ENCODE measurements at regions not wholly inside any gene's neighbourhood (a gene's known extent, or its start where the extent isn't known, plus 50 kb on each side); places are given as distances from the start of the nearest gene placed in this dataset.
"Not testable (repeated sequence)": the region's sequence is repeated elsewhere in the genome, so short reads cannot be mapped to it uniquely, and the experiment has no call there.

DNA sequence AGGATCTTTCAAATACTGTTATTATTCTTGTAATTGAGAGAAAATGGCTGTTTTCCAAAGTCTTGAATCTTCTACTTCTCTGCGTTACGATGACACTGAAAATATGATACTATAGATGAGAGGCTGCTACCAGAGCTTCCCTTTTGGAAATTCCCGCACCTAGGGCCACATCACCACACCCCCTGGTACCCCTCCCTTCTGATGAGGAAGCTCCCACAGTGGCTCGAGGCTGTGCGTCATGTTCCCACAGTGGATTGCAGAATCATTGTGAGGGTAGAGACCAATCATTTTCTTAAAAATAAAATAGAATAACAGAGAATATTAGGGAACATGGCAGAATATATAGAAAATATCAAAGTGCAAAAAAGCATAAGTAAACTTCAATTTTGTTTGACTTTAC lies 268.9 kb upstream of the SMIM21 start:
- H3K27me3 Mint-ChIP-seq, result no peaks in the 10 kb centered on the region
- DNase-seq, result no peak
- no peak overlapping the region for H3K4me3 Mint-ChIP-seq
- H3K27ac Mint-ChIP-seq, result no peak overlapping the region
- H3K9me3 Mint-ChIP-seq, result no peaks in the 10 kb centered on the region
- H3K4me1 Mint-ChIP-seq (ENCODE audit: low read depth), result no peaks in the 10 kb centered on the region
- no peaks in the 10 kb centered on the region for H3K36me3 Mint-ChIP-seq
- intact Hi-C loops (cut with micrococcal nuclease), result no loop called here
- CTCF ChIA-PET, result no interaction called here
- POLR2A ChIA-PET, result no interaction called here

GRCh38 chr18:75694292-75694691 lies 266.8 kb upstream of the SMIM21 start:
- POLR2A ChIA-PET, result no interaction called here
- Mint-ChIP-seq H3K36me3 (no peaks in the 10 kb centered on the region), H3K9me3 (no peaks in the 10 kb centered on the region), H3K27ac (no peak overlapping the region), H3K4me1 (ENCODE audit: low read depth) (no peaks in the 10 kb centered on the region), H3K4me3 (no peak overlapping the region), H3K27me3 (peaks cover 2% of the 10 kb centered on the region)
- intact Hi-C loops (cut with micrococcal nuclease), result no loop called here
- DNase-seq, result no peak
- CTCF ChIA-PET, result no interaction called here

- no peak for DNase-seq
- no peaks in the 10 kb centered on the region for H3K9me3 Mint-ChIP-seq
- no peak overlapping the region for H3K27ac Mint-ChIP-seq
- CTCF ChIA-PET, result no interaction called here
- no peaks in the 10 kb centered on the region for H3K36me3 Mint-ChIP-seq
- no peaks in the 10 kb centered on the region for H3K4me1 Mint-ChIP-seq (ENCODE audit: low read depth)
- intact Hi-C loops (cut with micrococcal nuclease), result no loop called here
- H3K4me3 Mint-ChIP-seq, result no peak overlapping the region
- POLR2A ChIA-PET, result no interaction called here
- H3K27me3 Mint-ChIP-seq, result peaks cover 2% of the 10 kb centered on the region
Measured at GRCh38 chr18:75691483-75691882, 264.0 kb upstream of the SMIM21 start.

GRCh38 chr18:75690283-75690682 lies 262.8 kb upstream of the SMIM21 start:
- H3K27me3 Mint-ChIP-seq; DNase-seq; intact Hi-C loops (cut with micrococcal nuclease); CTCF ChIA-PET; H3K4me3 Mint-ChIP-seq; H3K27ac Mint-ChIP-seq; H3K4me1 Mint-ChIP-seq (ENCODE audit: low read depth); POLR2A ChIA-PET; H3K36me3 Mint-ChIP-seq; H3K9me3 Mint-ChIP-seq: not testable (repeated sequence)

DNA sequence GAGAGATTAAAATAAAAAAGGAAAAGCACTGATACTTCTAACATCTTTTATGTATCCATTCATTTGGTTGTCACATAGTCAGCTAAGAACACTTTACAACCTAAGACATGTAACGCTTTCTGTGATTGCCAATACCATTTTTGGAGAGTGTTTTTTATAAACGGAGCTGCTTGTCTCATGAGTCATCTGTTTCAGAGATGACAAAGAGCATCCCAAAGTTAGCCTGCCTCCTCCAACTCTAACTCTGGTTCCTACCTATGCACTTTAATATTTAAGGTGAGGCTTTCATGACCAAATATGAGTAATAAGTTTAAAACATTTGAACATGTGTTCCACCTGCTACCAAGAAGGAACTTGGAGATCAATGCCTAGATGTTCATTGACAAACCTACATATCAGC lies 260.1 kb upstream of the SMIM21 start:
- intact Hi-C loops (cut with micrococcal nuclease), result no loop called here
- Mint-ChIP-seq H3K4me1 (ENCODE audit: low read depth) (no peaks in the 10 kb centered on the region), H3K27ac (no peak overlapping the region), H3K4me3 (no peak overlapping the region), H3K36me3 (no peaks in the 10 kb centered on the region), H3K9me3 (no peaks in the 10 kb centered on the region), H3K27me3 (peaks cover 4% of the 10 kb centered on the region)
- ChIA-PET CTCF (no interaction called here), POLR2A (no interaction called here)
- no peak for DNase-seq

- Mint-ChIP-seq H3K27ac (no peak overlapping the region), H3K4me1 (ENCODE audit: low read depth) (no peaks in the 10 kb centered on the region), H3K4me3 (no peak overlapping the region), H3K27me3 (peaks cover 4% of the 10 kb centered on the region), H3K9me3 (no peaks in the 10 kb centered on the region), H3K36me3 (no peaks in the 10 kb centered on the region)
- ChIA-PET CTCF (no interaction called here), POLR2A (no interaction called here)
- no peak for DNase-seq
- intact Hi-C loops (cut with micrococcal nuclease), result no loop called here
Measured at GRCh38 chr18:75683426-75683825, 255.9 kb upstream of the SMIM21 start.

DNA sequence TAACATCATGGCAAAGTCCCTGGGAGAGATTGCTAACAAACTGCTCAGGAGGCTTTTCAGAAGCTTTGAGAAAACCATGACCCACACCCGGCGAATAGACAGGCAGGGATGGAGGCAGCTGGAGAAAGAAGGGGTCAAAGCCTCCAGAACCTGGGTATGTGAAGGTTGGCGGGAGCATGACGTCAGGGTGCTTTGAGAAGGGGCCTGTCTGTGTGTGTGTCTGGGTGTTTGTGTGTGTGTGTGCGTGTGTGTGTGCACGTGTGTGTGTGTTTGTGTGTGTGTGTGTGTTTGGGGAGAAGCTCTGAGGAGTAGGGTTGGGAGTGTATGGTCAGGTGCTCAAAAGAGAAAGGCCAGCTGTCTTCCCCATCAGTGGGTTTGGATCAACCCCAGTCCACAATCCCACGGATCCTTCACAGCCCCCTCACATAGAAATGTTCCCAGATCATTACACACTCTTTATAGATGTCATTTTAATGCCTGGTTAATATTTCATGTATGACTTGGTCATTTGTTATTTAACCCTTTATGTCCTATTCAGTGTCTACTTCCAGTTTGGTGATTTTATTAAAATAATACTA lies 254.1 kb upstream of the SMIM21 start:
- no peaks in the 10 kb centered on the region for H3K36me3 Mint-ChIP-seq

GRCh38 chr18:75679331-75679730 lies 251.8 kb upstream of the SMIM21 start:
- Mint-ChIP-seq H3K27me3 (peaks cover 8% of the 10 kb centered on the region), H3K4me1 (ENCODE audit: low read depth) (no peaks in the 10 kb centered on the region), H3K27ac (no peak overlapping the region), H3K36me3 (no peaks in the 10 kb centered on the region), H3K4me3 (no peak overlapping the region), H3K9me3 (no peaks in the 10 kb centered on the region)
- DNase-seq, result no peak
- intact Hi-C loops (cut with micrococcal nuclease), result no loop called here
- POLR2A ChIA-PET, result no interaction called here
- CTCF ChIA-PET, result no interaction called here

More for the DNA sequence above, 254.1 kb upstream of the SMIM21 start:
- H3K4me3 Mint-ChIP-seq, result no peak overlapping the region
- H3K27ac Mint-ChIP-seq, result no peak overlapping the region
- POLR2A ChIA-PET, result interaction anchor here (0.5 kb wide), 1 partner anchor 105 kb away, joined by 3 read pairs; no protein-coding TSS in a partner anchor
- DNase-seq, result no peak
- peaks cover 8% of the 10 kb centered on the region for H3K27me3 Mint-ChIP-seq
- H3K4me1 Mint-ChIP-seq (ENCODE audit: low read depth), result no peaks in the 10 kb centered on the region
- CTCF ChIA-PET, result no interaction called here
- intact Hi-C loops (cut with micrococcal nuclease), result no loop called here
- H3K9me3 Mint-ChIP-seq, result no peaks in the 10 kb centered on the region

DNA sequence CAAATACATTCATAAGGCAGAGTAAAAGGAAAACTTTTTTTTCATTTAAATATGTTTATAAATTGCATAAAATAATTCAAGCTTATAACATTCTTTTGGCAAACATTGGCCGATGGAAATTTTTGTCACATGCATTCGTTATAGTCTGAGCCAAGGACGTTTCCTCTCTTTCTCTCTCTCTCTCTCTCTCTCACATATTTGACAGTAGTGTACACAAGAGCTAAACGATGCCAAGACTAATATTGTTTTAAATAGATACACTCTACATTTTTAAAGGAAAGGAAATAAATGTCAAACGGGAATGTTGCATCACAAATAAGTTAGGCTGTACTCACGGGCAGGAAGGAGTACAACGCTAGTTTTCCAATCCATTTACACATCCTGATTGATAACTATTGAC lies 251.1 kb upstream of the SMIM21 start:
- ChIA-PET CTCF (no interaction called here), POLR2A (no interaction called here)
- peaks cover 8% of the 10 kb centered on the region for H3K27me3 Mint-ChIP-seq
- no peaks in the 10 kb centered on the region for H3K9me3 Mint-ChIP-seq
- DNase-seq, result no peak
- H3K4me1 Mint-ChIP-seq (ENCODE audit: low read depth), result no peaks in the 10 kb centered on the region
- H3K27ac Mint-ChIP-seq, result no peak overlapping the region
- no peak overlapping the region for H3K4me3 Mint-ChIP-seq
- no peaks in the 10 kb centered on the region for H3K36me3 Mint-ChIP-seq
- intact Hi-C loops (cut with micrococcal nuclease), result no loop called here

DNA sequence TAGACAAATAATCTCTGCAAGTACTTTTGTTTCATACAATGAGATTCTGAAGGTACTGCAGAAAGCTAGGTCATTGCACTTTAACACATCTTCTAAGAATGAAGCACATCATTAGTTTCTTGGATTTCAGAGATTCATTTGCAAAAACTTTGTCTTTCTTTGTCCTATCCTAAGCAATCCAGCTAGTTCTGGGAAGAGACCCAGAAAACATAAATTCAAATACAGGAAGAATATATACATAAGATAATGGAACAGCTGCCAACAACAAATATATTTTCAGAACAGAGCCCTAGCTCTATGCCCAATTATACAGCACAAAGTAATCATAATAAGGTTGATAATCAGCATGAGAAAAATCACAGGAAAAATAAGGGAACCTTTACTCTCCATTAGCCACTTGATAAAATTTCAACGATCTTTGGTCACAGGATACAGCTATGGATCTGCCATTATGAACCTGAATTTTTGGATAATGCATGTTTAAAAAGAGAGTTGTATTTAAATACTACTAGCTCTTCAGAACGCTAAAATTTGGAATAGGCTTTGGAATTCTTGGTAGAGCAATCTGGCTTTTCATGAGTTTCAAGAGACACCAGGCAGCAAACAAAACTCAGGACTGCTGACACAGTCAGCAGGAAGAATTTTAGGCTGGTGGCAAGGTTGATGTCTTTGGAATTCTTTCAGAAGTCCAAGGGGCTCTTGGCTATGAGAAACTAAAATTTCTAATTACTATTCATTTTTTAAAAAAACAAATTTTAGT lies 250.4 kb upstream of the SMIM21 start:
- H3K36me3 Mint-ChIP-seq, result no peaks in the 10 kb centered on the region
- DNase-seq, result no peak
- no peaks in the 10 kb centered on the region for H3K4me1 Mint-ChIP-seq (ENCODE audit: low read depth)
- no peaks in the 10 kb centered on the region for H3K9me3 Mint-ChIP-seq
- no peak overlapping the region for H3K4me3 Mint-ChIP-seq
- intact Hi-C loops (cut with micrococcal nuclease), result no loop called here
- H3K27ac Mint-ChIP-seq, result no peak overlapping the region
- H3K27me3 Mint-ChIP-seq, result peaks cover 8% of the 10 kb centered on the region
- CTCF ChIA-PET, result no interaction called here
- POLR2A ChIA-PET, result no interaction called here

DNA sequence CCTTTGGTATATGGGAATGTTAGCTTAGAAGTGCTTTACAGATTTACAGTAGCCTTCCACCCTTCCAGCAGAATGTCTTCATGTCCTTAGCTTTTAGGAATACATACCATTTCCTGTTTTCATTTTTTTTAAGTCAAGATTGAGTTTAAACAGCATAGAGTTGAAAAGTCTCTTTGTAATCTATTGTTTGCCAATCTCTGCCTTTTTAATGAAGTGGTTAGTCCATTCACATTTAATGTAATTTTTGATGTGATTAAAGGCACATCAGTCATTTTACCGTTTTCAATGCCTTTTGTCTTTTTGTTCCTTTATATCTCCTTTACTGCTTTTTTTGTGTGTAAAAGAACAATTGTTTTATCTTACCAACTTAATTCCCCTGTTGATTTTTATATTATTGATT lies 233.4 kb upstream of the SMIM21 start:
- ChIA-PET POLR2A (no interaction called here), CTCF (no interaction called here)
- intact Hi-C loops (cut with micrococcal nuclease), result no loop called here
- no peak overlapping the region for H3K27ac Mint-ChIP-seq
- H3K36me3 Mint-ChIP-seq, result no peaks in the 10 kb centered on the region
- no peaks in the 10 kb centered on the region for H3K4me1 Mint-ChIP-seq (ENCODE audit: low read depth)
- H3K27me3 Mint-ChIP-seq, result peaks cover 3% of the 10 kb centered on the region
- no peak for DNase-seq
- no peak overlapping the region for H3K4me3 Mint-ChIP-seq
- peaks cover 20% of the 10 kb centered on the region for H3K9me3 Mint-ChIP-seq

- Mint-ChIP-seq H3K9me3 (peaks cover 20% of the 10 kb centered on the region), H3K36me3 (no peaks in the 10 kb centered on the region), H3K4me3 (no peak overlapping the region), H3K27ac (no peak overlapping the region), H3K4me1 (ENCODE audit: low read depth) (no peaks in the 10 kb centered on the region), H3K27me3 (peaks cover 3% of the 10 kb centered on the region)
- ChIA-PET POLR2A (no interaction called here), CTCF (no interaction called here)
- DNase-seq, result no peak
- intact Hi-C loops (cut with micrococcal nuclease), result no loop called here
Measured at GRCh38 chr18:75659535-75660023, 232.1 kb upstream of the SMIM21 start.

- CTCF ChIA-PET, result no interaction called here
- POLR2A ChIA-PET, result no interaction called here
- intact Hi-C loops (cut with micrococcal nuclease), result no loop called here
- no peaks in the 10 kb centered on the region for H3K4me1 Mint-ChIP-seq (ENCODE audit: low read depth)
- no peaks in the 10 kb centered on the region for H3K36me3 Mint-ChIP-seq
- no peak overlapping the region for H3K27ac Mint-ChIP-seq
- no peak overlapping the region for H3K4me3 Mint-ChIP-seq
- DNase-seq, result no peak
- H3K27me3 Mint-ChIP-seq, result peaks cover 3% of the 10 kb centered on the region
- H3K9me3 Mint-ChIP-seq, result peaks cover 20% of the 10 kb centered on the region
Measured at GRCh38 chr18:75658330-75658729, 230.8 kb upstream of the SMIM21 start.
